HepG2 (cell line): ENCODE measurements at regions not wholly inside any gene's neighbourhood (a gene's known extent, or its start where the extent isn't known, plus 50 kb on each side); places are given as distances from the start of the nearest gene placed in this dataset.

ENCODE experiments used
- ATAC-seq: fragments of 200-7000 bp; cut with Tn5 transposase; 3 replicates; pipeline ENCODE4 v1.9.1; 2020; ENCODE audit warnings: mild to moderate bottlenecking, moderate library complexity
- BruUV-seq: library from RNA; stranded (reverse); fragments of 400-500 nt; replicated peaks from 2 replicates; lab custom pipeline; 2021; lab: Mats Ljungman, UMichigan
- CTCF ChIA-PET: fragments of 300-600 bp; formaldehyde crosslinking; extraction: SDS; loops from one replicate; lab custom pipeline; 2021; ENCODE audit warnings: low total read pairs, inconsistent platforms, low intra/inter-chr PET ratio; lab: Yijun Ruan, JAX
- POLR2A ChIA-PET: fragments of 350-600 bp; sonication (Branson Sonifier 250); formaldehyde crosslinking; loops from one replicate; lab custom pipeline; 2020; ENCODE audit warnings: antibody characterized with exemption, inconsistent platforms; lab: Yijun Ruan, JAX
- DNase-seq: peaks from one replicate; pipeline ENCODE4 v3.0.0-alpha.2; 2015; ENCODE audit warnings: low spot score
- FAIRE-seq: peaks from 3 replicates; lab custom pipeline; 2011; peaks lifted over from hg19 to GRCh38; lab: Jason Lieb, UNC
- H2AFZ ChIP-seq: one replicate; pipeline ENCODE4 v1.6.1; 2011; ENCODE audit warnings: low read length, inconsistent platforms
- H3K27ac ChIP-seq: fragments of 300-600 bp; 3 replicates; pipeline ENCODE4 v1.8.0; 2011; ENCODE audit warnings: mixed run types, mild to moderate bottlenecking, mixed read lengths, low read length, inconsistent platforms; ENCODE audit not compliant: insufficient read depth; ENCODE audit errors: extremely low read length
- H3K27me3 ChIP-seq, 2 experiments: fragments of 200-600 bp in 1 of 2; 2 replicates in 1 of 2; 3 replicates in 1 of 2; pipeline versions ENCODE4 v1.6.0 to v1.8.0; 2011; ENCODE audit warnings: low read length in 2 of 2, mild to moderate bottlenecking in 2 of 2, moderate library complexity in 2 of 2, inconsistent platforms in 1 of 2; ENCODE audit not compliant: insufficient read depth in 2 of 2, control insufficient read depth in 1 of 2
- H3K36me3 ChIP-seq, 2 experiments: fragments of 200-600 bp in 1 of 2; replicated peaks in 1 of 2; 2 replicates in 1 of 2; 3 replicates in 1 of 2; pipeline versions ENCODE4 v1.5.1 to v1.8.0; 2011; ENCODE audit warnings: low read length in 2 of 2, inconsistent platforms in 1 of 2; ENCODE audit not compliant: insufficient read depth in 2 of 2, control insufficient read depth in 1 of 2
- H3K4me1 ChIP-seq: 2 replicates; pipeline ENCODE4 v1.5.1; 2012; ENCODE audit warnings: low read length, inconsistent platforms; ENCODE audit not compliant: insufficient read depth
- H3K4me2 ChIP-seq: 2 replicates; pipeline ENCODE4 v1.6.0; 2011; ENCODE audit warnings: low read depth, low read length, inconsistent platforms
- H3K4me3 ChIP-seq, 3 experiments: fragments of 200-600 bp in 1 of 3; sonication (generic), shearing (Covaris generic) in 1 of 3; replicated peaks in 1 of 3; 2 replicates each; pipeline ENCODE4 v1.5.1; 2011 to 2016; ENCODE audit warnings: low read length in 3 of 3, inconsistent platforms in 2 of 3, low read depth in 2 of 3, mild to moderate bottlenecking in 2 of 3, control low read depth in 1 of 3, mixed read lengths in 1 of 3; ENCODE audit not compliant: insufficient read depth in 1 of 3
- H3K79me2 ChIP-seq: one replicate; pipeline ENCODE4 v1.6.1; 2011; ENCODE audit warnings: low read length, inconsistent platforms; ENCODE audit not compliant: insufficient read depth
- H3K9ac ChIP-seq: 2 replicates; pipeline ENCODE4 v1.6.0; 2011; ENCODE audit warnings: mild to moderate bottlenecking, low read depth, low read length, inconsistent platforms; ENCODE audit not compliant: insufficient read depth
- H3K9me3 ChIP-seq: 2 replicates; pipeline ENCODE4 v1.5.1; 2012; ENCODE audit warnings: mild to moderate bottlenecking, low read length
- H4K20me1 ChIP-seq: 2 replicates; pipeline ENCODE4 v1.6.0; 2011; ENCODE audit warnings: inconsistent platforms, mild to moderate bottlenecking, low read length, moderate library complexity; ENCODE audit not compliant: insufficient read depth
- CBX2 ChIP-seq, 2 experiments: fragments of 200-600 bp in 1 of 2; sonication (generic); formaldehyde crosslinking in 1 of 2; IDR thresholded peaks; 2 replicates each; pipeline versions ENCODE4 v1.7.0 to v1.8.1; 2018 to 2022; ENCODE audit warnings: low read depth in 2 of 2, low read length in 1 of 2, mild to moderate bottlenecking in 1 of 2, missing genetic modification reagents in 1 of 2
- FOSL1 ChIP-seq: sonication (generic); formaldehyde crosslinking; IDR thresholded peaks from 2 replicates; pipeline ENCODE4 v1.9.0; 2021; ENCODE audit warnings: missing genetic modification reagents, borderline replicate concordance
- NR2F2 ChIP-seq: IDR thresholded peaks from 2 replicates; pipeline ENCODE4 v1.6.1; 2012; ENCODE audit warnings: low read depth, inconsistent platforms, borderline replicate concordance
- STAT5B ChIP-seq: sonication (generic); formaldehyde crosslinking; IDR thresholded peaks from 2 replicates; pipeline ENCODE4 v1.4.0; 2020; ENCODE audit warnings: missing genetic modification reagents
- WGBS: methylation state at CpG from one replicate; pipeline ENCODE4 v1.1.6; 2017; ENCODE audit warnings: low lambda C conversion rate; 5-methylcytosine and 5-hydroxymethylcytosine counted together
- in situ Hi-C: cut with HindIII; loops from 2 replicates; pipeline ENCODE4 v1.10.0; 2017; ENCODE audit warnings: low pct_unique_long_range_greater_than_20kb; ENCODE audit not compliant: extremely low pct_ligation_motif_present
- intact Hi-C: fragments of 100-400 bp; cut with micrococcal nuclease; formaldehyde crosslinking; loops from one replicate; pipeline ENCODE4 v1.10.0; 2022; ENCODE audit not compliant: unreplicated experiment

DNA sequence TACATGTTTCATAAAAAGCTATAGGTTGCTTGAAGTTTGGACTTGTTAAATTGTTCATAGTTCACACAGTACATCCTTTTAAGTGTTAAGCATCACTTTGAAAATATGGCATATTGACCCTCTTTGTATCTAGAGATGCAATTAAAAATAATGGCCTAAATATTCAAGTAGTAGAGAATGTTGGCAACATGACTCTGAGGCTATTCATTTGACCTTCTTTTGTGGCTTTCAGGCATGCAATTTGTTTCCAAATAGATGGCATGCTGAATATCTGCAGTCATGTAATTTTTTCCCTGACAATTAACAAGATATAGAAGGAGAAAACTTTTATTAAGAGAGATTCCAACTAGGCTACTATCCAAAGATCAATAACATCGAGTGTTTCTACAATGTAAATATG lies 230.5 kb upstream of the ZRANB2 start:
- no TSS peak for BruUV-seq

DNA sequence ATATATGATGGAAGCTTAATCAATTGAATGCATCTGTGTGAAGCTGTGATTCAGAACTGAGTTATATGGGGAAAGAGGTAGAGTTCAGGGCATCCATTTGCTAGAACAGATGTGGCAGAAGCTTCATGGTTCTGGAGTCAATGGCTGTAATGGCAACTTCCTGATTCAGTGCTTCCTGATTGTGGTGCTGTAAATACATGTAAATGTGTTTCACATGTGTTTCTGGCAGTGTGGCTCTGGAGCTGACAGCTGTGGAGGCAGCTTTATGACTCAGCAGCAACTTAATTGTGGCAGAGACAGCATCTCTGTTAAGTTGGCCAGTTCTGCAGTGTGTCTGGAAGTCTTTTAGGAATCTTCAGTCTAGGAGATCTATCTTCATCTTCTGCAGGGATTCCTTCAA lies 226.6 kb upstream of the ZRANB2 start:
- CTCF ChIA-PET: no interaction called here
- H3K4me1 ChIP-seq: no peaks in the 10 kb centered on the region
- FAIRE-seq (no peak), DNase-seq (no peak), ATAC-seq (no peak)
- H3K4me2 ChIP-seq: no peak overlapping the region
- H4K20me1 ChIP-seq: no peaks in the 10 kb centered on the region
- H3K9ac ChIP-seq: no peak overlapping the region
- H3K9me3 ChIP-seq: peaks cover 65% of the 10 kb centered on the region
- BruUV-seq: no TSS peak
- no peaks in the 10 kb centered on the region for H3K79me2 ChIP-seq
- no peaks in the 10 kb centered on the region for H3K27me3 ChIP-seq
- no peak overlapping the region for H2AFZ ChIP-seq
- intact Hi-C loops (no loop called here), in situ Hi-C loops (no loop called here)
- POLR2A ChIA-PET: no interaction called here
- no peaks in the 10 kb centered on the region for H3K36me3 ChIP-seq
- no peak for TF ChIP-seq FOSL1
- no peak for TF ChIP-seq STAT5B
- no peak for TF ChIP-seq NR2F2
- TF ChIP-seq, all 625 proteins: peak for 0
- H3K27ac ChIP-seq: no peak overlapping the region
- no peak overlapping the region for H3K4me3 ChIP-seq

More for the DNA sequence above, 230.5 kb upstream of the ZRANB2 start:
- Histone ChIP-seq H3K4me2 (no peak overlapping the region), H3K4me1 (no peaks in the 10 kb centered on the region), H3K27ac (no peak overlapping the region), H2AFZ (no peak overlapping the region), H3K36me3 (no peaks in the 10 kb centered on the region), H4K20me1 (no peaks in the 10 kb centered on the region), H3K9me3 (peaks cover 64% of the 10 kb centered on the region), H3K4me3 (no peak overlapping the region), H3K9ac (no peak overlapping the region), H3K27me3 (no peaks in the 10 kb centered on the region), H3K79me2 (no peaks in the 10 kb centered on the region)
- POLR2A ChIA-PET: no interaction called here
- in situ Hi-C loops (no loop called here), intact Hi-C loops (no loop called here)
- CTCF ChIA-PET: no interaction called here
- ATAC-seq (no peak), FAIRE-seq (no peak), DNase-seq (no peak)
- no peak for TF ChIP-seq CBX2 (IDR thresholded peaks at IDR 0.05; ENCODE audit: low read depth, low read length)
- no peak for TF ChIP-seq CBX2 (CRISPR knock-in tag; IDR thresholded peaks at IDR 0.05; ENCODE audit: low read depth)
- 0% methylated on average over 1 of the region's 1 CpG for WGBS
